ENCODE measurements at regions not wholly inside any gene's neighbourhood (a gene's known extent, or its start where the extent isn't known, plus 50 kb on each side); places are given as distances from the start of the nearest gene placed in this dataset.
"Not testable (repeated sequence)": the region's sequence is repeated elsewhere in the genome, so short reads cannot be mapped to it uniquely, and the experiment has no call there.

DNA sequence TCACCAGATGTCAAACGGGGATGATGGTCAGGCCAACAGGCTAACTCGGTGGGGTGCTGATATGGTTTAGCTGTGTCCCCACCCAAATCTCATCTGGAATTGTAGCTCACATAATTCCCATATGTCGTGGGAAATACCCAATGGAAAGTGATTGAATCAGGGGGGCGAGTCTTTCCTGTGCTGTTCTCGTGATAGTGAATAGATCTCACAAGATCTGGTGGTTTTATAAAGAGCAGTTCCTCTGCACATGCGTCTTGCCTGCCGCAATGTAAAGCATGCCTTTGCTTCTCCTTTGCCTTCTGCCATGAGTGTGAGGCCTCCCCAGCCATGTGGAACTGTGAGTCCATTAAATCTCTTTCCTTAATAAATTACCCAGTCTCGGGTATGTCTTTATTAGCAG is 74.4 kb upstream of the YWHAQ start:
- intact Hi-C loops (cut with DNase I), result no loop called here
- DNase-seq (no peak), ATAC-seq (ENCODE audit: poor library complexity) (no peak)

DNA sequence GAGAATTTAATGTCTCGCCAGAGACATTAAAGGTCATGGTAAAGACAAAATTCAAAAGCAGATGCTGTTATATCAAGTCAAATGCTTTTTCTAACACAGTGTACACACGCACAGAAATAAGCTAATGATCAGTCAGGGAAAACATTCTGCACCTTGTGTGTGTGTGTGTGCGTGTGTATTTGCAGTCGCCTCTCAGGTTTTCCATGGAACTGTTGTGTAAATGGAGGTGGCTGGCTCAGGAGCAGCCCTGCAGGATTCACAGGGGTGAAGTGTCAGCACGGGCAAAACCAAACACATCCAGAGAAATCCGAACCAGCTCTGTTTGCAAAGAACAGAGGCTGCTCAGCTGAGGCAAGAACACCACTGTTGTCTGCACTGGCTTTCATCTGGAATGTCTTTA is 76.2 kb upstream of the YWHAQ start:
- intact Hi-C loops (cut with DNase I), result no loop called here
- no peak for DNase-seq
- ATAC-seq (ENCODE audit: poor library complexity), result no peak

- intact Hi-C loops (cut with DNase I), result no loop called here
- DNase-seq (no peak), ATAC-seq (ENCODE audit: poor library complexity) (no peak)
These were observed 76.9 kb upstream of the YWHAQ start for GRCh38 chr2:9707611-9708160.

DNA sequence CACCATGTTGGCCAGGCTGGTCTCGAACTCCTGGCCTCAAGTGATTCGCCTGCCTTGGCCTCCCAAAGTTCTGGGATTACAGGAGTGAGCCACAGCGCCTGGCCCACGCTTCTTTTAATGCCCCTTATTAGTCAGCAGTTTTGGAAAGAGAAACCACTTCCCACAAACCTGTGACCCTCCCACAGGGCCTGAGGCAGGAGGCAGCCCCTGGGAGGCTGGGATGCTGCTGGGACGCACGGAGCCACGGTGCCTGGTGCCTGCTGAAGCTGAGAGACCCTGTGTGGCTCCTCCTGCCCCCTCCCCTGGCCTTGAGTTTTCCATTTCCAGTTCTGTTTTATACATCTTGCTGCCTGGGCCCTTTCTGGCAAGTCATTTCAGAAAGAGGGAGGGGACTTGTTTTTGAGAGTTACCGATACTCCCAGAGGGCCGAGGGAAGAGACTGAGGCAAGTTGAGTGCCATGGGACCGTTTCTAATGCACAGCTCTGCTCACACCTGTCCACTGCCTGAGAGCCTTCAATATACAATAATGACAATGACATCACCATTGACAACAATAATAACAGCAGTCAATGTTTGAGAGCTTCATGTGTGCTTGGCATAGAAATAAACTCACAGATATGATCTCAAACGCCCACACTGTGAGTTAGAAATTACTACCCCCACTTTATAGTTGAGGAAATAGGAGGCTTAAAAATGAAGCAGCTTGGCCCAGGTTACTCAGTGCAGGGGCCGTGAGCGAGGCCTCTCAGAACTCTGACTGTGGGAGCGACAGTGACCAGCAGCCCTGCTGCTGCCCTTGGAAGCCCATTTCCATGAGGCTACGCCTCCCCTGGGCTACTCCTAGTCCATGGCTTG is 78.1 kb upstream of the YWHAQ start:
- DNase-seq (no peak), ATAC-seq (ENCODE audit: poor library complexity) (no peak)
- intact Hi-C loops (cut with DNase I), result no loop called here

- ATAC-seq (ENCODE audit: poor library complexity) (no peak), DNase-seq (no peak)
- intact Hi-C loops (cut with DNase I), result no loop called here
These were observed 78.9 kb upstream of the YWHAQ start for GRCh38 chr2:9709539-9710285.

DNA sequence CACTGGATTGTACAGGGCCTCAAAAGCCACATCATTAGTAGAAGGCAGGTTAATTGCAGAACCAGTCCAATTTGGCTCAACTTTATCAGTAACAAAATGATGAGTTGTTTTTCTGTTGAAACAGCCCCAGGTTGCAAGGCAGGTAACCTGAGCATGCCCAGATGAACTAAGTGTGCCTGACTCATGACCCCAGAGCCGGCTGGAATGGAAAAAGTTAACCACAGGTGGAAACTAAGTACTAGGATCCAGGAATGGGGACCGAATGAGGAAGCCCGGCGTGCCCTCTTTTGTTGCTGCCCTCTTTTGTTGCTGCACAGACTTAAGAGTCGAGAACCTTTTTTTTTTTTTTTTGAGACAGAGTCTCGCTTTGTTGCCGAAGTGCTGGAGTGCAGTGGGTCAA is 79.5 kb upstream of the YWHAQ start:
- intact Hi-C loops (cut with DNase I), result no loop called here
- no peak for ATAC-seq (ENCODE audit: poor library complexity)
- no peak for DNase-seq

DNA sequence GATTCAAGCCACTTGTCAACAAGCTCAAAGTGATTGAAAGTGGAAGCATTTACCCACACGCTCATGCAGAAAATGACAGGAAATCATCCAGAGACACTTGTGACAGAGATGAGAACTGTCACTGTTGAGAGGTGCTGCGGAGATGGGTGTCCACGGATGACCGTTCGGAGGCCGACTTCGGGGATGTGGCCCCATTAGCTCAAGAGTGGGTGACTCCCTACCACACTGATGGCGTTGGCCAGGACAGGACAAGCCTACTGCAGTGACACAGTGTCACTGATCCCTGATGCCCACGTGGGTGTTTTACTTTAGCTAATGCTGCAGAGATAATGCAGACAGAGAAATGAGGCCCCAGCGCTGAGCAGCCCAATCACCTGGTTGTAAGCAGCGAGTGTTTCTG is 81.5 kb upstream of the YWHAQ start:
- intact Hi-C loops (cut with DNase I), result no loop called here
- DNase-seq (no peak), ATAC-seq (ENCODE audit: poor library complexity) (peak; percentile 39)

GRCh38 chr2:9714630-9715214 is 83.9 kb upstream of the YWHAQ start:
- ATAC-seq (ENCODE audit: poor library complexity), result peak; percentile 47
- intact Hi-C loops (cut with DNase I), result no loop called here
- no peak for DNase-seq

- ATAC-seq (ENCODE audit: poor library complexity), result no peak
These were observed 84.4 kb upstream of the YWHAQ start for GRCh38 chr2:9715238-9715637.

GRCh38 chr2:9717886-9718451 is 87.2 kb upstream of the YWHAQ start:
- intact Hi-C loops (cut with DNase I), result no loop called here
- ATAC-seq (ENCODE audit: poor library complexity) (no peak), DNase-seq (no peak)

More at GRCh38 chr2:9715238-9715637, 84.4 kb upstream of the YWHAQ start:
- intact Hi-C loops (cut with DNase I), result no loop called here
- no peak for DNase-seq

DNA sequence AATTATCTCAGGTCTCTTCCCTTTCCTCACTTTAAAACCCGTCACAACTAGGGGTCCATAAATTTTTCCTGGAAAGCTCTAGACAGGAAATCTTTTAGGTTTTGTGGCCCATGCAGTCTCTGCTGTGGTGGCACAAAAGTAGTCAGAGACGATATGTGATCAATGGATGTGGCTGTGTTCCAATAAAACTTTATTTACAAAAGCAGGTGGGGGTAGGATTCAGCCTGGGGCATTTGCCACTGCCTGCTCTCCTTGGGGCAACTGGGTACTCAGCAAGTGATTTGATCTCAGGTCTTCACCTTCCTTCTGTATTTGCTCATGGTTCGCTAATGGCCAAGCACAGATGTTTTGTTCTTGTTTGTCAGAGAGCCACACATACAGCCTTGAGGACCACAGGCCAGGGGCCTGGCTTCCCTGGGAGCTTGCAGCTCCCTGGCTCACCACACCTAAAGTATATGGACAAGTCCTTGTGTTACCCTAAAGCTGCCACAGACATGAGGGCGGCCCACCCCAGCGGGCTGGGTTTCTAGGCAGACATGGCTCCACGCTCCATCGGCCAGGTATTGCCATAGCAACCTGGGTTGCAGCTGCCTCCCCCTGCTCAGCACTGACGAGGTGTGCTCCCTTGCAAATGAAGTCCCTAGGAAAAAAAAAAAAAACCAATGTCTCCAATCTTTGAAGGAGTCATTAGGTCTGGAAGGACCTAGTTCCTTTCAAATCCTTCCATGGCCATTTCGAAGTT is 89.7 kb upstream of the YWHAQ start:
- intact Hi-C loops (cut with DNase I), result no loop called here
- DNase-seq, result no peak
- ATAC-seq (ENCODE audit: poor library complexity), result no peak

DNA sequence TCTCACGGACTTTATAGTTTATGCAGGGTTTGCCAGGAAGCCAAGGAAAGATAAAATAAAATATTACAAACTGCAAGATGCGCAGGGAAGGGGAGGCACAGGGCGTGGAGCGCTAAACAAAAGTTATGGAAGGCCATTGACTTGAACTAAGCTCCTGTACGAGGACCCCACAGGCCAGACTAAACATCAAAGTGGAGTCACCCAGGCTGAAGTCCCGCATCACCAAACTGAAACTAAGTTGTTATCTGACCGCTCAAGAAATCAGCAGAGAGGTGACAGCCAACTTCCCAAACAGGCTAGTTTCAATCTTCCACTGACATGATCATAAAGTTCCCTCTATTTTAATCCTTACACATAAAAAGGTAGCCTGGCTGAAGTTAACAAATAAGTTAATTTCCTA is 90.5 kb upstream of the YWHAQ start:
- no peak for DNase-seq
- ATAC-seq (ENCODE audit: poor library complexity), result no peak
- intact Hi-C loops (cut with DNase I), result no loop called here

DNA sequence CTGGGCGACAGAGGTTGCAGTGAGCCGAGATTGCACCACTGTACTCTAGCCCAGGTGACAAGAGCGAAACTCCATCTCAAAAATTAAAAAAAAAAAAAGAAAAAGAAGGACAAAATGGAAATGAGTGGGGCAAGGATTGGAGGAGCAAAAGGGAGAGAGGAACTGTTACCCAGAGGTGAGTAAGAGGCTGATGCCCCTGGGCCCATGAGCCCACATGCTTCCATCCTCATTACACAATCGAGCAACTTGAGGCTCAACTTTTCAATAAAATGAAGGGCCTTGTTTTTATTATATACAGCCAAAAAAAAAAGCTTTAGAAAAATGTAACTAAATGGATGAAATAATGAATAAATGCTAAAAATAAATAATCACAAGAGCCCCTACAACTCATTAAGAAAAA is 91.7 kb upstream of the YWHAQ start:
- intact Hi-C loops (cut with DNase I), result no loop called here
- no peak for DNase-seq
- no peak for ATAC-seq (ENCODE audit: poor library complexity)

- ATAC-seq (ENCODE audit: poor library complexity), result no peak
- DNase-seq, result no peak
- intact Hi-C loops (cut with DNase I), result no loop called here
These were observed 93.8 kb upstream of the YWHAQ start for GRCh38 chr2:9724565-9724964.

DNA sequence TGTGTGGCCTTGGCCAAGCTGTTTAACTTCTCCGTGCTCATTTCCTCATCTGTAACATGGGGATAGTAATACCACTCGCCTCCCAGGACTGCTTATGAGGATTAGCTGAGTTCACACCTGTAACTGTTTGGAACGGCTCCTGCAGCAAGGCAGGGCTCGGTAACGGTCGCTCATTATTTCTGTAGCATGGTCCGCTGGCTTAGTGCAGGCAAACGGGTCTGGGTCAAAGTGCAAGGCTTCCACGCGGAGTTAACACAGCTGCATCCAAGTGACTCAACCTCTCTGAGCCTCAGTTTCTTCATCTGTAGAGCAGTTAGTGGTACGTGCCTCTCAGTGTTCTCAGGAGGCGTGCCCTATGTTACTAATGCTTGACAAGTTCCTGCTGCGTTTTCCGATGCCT is 94.3 kb upstream of the YWHAQ start:
- intact Hi-C loops (cut with DNase I), result no loop called here
- ATAC-seq (ENCODE audit: poor library complexity), result no peak
- no peak for DNase-seq

- intact Hi-C loops (cut with DNase I); ATAC-seq (ENCODE audit: poor library complexity); DNase-seq: not testable (repeated sequence)
These were observed 95.2 kb upstream of the YWHAQ start for GRCh38 chr2:9726016-9726415.

- ATAC-seq (ENCODE audit: poor library complexity); DNase-seq; intact Hi-C loops (cut with DNase I): not testable (repeated sequence)
These were observed 99.7 kb upstream of the YWHAQ start for GRCh38 chr2:9730523-9730922.

DNA sequence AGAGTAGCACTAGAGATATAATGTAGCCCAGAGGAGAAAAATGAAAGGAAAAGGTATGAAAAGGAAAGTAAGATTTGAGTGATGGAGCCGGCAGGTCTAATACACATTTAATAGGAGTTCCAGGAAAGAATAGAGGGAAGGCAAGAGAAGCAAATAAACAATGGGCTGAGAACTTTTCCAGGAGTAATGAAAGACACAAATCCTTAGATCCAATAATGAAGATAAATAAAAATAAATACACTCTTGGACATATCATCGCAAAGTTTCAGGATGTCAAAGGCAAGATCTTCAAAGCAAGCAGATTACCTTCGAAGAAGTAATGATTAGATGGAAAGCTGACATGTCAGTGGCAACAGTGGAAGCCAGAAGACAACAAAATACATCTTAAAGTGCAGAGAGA is 102.0 kb upstream of the YWHAQ start:
- DNase-seq, result no peak
- intact Hi-C loops (cut with DNase I), result no loop called here
- ATAC-seq (ENCODE audit: poor library complexity), result no peak

DNA sequence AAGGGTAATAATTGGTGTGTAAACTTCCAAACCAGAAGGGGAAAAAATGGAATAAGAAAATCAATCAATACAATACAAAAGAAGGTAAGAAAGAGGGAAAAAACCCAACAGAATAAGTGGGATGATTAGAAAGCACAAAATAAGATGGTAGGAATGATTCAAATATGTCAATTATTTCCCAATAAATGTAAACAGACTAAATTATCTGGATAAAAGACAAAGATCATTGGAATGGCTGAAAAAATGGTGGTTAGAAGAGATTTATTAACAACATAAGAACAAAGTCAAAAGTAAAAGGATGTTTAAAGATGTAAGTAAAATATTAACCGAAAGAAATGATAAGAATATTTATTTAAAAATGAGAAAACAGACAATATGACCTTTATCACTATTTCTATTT is 103.5 kb upstream of the YWHAQ start:
- intact Hi-C loops (cut with DNase I), result no loop called here
- no peak for DNase-seq
- ATAC-seq (ENCODE audit: poor library complexity), result no peak

Measured in Right ventricle myocardium superior (tissue), 1 donor.